ENCODE measurements at regions not wholly inside any gene's neighbourhood (a gene's known extent, or its start where the extent isn't known, plus 50 kb on each side); places are given as distances from the start of the nearest gene placed in this dataset.

DNA sequence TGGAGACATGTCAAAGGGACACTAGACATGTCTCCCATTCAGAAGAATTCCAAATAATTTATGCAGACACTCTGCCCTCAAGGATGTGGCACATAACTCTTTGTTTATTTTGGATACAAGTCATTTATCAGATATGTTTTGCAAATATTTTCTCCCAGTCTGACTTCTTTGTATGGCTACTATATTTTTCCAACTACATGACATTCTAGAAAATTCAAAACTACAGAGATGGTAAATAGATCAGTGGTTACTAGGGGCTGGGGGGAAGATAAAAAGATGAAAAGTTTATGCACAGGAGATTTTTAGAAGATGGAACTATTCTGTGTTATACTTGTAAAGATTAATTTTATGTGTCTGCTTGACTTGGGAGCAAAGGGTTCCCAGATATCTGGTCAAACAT is 347.3 kb upstream of the TRPC7 start:
- ChIA-PET CTCF (no interaction called here), POLR2A (no interaction called here)
- no peaks in the 10 kb centered on the region for H3K27me3 Mint-ChIP-seq
- no peaks in the 10 kb centered on the region for H3K4me1 Mint-ChIP-seq
- peaks cover 2% of the 10 kb centered on the region for H3K9me3 Mint-ChIP-seq (ENCODE audit: low read depth)
- H3K27ac Mint-ChIP-seq: no peak overlapping the region
- H3K36me3 Mint-ChIP-seq (ENCODE audit: low read depth): no peaks in the 10 kb centered on the region
- H3K4me3 Mint-ChIP-seq: no peak overlapping the region
- no peak for DNase-seq
- ATAC-seq: no peak
- intact Hi-C loops (cut with DNase I, micrococcal nuclease): no loop called here

DNA sequence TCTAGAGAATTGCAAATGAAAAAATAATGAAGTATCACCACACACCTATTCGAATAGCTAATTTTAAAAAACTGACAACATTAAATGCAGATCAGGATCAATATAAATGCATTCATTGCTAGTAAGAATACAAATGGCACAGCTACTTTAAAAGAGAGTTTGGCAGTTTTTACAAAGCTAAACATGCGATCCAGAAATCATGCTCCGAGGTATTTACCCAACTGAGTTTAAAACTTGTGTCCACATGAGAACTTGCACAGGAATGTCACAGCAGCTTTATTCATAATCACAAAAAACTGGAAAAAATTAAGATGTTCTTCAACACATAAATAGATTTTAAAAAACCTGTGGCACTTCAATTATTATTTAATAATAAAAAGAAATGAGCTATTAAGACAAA is 345.5 kb upstream of the TRPC7 start:
- Mint-ChIP-seq H3K9me3 (ENCODE audit: low read depth) (peaks cover 2% of the 10 kb centered on the region), H3K4me1 (no peaks in the 10 kb centered on the region), H3K27ac (no peak overlapping the region), H3K4me3 (no peak overlapping the region), H3K36me3 (ENCODE audit: low read depth) (no peaks in the 10 kb centered on the region), H3K27me3 (no peaks in the 10 kb centered on the region)
- CTCF ChIA-PET: no interaction called here
- no peak for ATAC-seq
- no peak for DNase-seq
- POLR2A ChIA-PET: no interaction called here
- intact Hi-C loops (cut with DNase I, micrococcal nuclease): no loop called here

DNA sequence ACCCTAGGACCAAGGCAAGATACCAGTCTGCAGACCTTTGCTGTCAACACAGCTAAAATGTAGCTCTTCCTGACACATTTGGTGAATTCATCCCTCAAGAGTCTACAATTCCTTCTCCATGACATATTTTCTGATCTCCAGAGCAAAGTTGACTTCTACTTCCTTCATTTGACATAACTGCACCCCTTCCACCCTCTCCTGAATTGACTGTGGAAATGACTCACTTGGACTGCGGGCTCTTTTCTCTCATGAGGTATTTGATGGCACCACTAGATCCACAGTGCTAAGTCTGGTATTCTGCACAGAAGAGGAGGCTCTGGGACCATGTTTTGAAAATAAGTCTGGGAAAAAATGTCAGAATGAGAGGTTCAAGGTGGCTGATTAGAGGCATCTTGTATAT is 338.4 kb upstream of the TRPC7 start:
- CTCF ChIA-PET: no interaction called here
- no peak for ATAC-seq
- intact Hi-C loops (cut with DNase I, micrococcal nuclease): no loop called here
- Mint-ChIP-seq H3K4me3 (no peak overlapping the region), H3K9me3 (ENCODE audit: low read depth) (peaks cover 2% of the 10 kb centered on the region), H3K36me3 (ENCODE audit: low read depth) (no peaks in the 10 kb centered on the region), H3K4me1 (no peaks in the 10 kb centered on the region), H3K27me3 (peaks cover 8% of the 10 kb centered on the region), H3K27ac (no peak overlapping the region)
- POLR2A ChIA-PET: no interaction called here
- no peak for DNase-seq

DNA sequence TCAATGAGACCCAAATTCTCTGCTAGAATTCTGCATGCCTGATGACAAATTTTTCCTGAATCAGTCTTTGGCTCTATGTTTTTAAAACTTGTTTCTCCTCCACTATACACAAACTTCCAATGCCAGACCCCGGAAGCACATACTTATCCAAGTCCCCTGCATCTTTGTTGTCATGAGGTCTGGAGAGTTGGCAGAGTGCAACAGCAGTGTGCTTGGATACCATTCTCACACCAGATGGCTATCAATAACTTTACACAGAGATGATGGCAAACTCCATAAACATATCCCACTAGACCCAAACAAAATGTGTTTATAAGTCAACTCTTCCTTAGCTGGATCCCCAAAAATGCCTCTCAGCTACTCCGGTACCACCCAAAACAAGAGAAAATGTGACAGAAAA is 337.7 kb upstream of the TRPC7 start:
- no peak overlapping the region for H3K4me3 Mint-ChIP-seq
- no peaks in the 10 kb centered on the region for H3K4me1 Mint-ChIP-seq
- H3K27me3 Mint-ChIP-seq: peaks cover 8% of the 10 kb centered on the region
- no peak for ATAC-seq
- CTCF ChIA-PET: no interaction called here
- DNase-seq: no peak
- H3K9me3 Mint-ChIP-seq (ENCODE audit: low read depth): peaks cover 2% of the 10 kb centered on the region
- no peaks in the 10 kb centered on the region for H3K36me3 Mint-ChIP-seq (ENCODE audit: low read depth)
- POLR2A ChIA-PET: no interaction called here
- intact Hi-C loops (cut with DNase I, micrococcal nuclease): no loop called here
- H3K27ac Mint-ChIP-seq: no peak overlapping the region

- Mint-ChIP-seq H3K4me3 (no peak overlapping the region), H3K4me1 (no peaks in the 10 kb centered on the region), H3K36me3 (ENCODE audit: low read depth) (no peaks in the 10 kb centered on the region), H3K9me3 (ENCODE audit: low read depth) (peaks cover 2% of the 10 kb centered on the region), H3K27ac (no peak overlapping the region), H3K27me3 (peaks cover 11% of the 10 kb centered on the region)
- CTCF ChIA-PET: no interaction called here
- DNase-seq: no peak
- no peak for ATAC-seq
- intact Hi-C loops (cut with DNase I, micrococcal nuclease): no loop called here
- POLR2A ChIA-PET: no interaction called here
Measured at GRCh38 chr5:136701191-136701590, 335.8 kb upstream of the TRPC7 start.

- ATAC-seq (no peak), DNase-seq (no peak)
- Mint-ChIP-seq H3K9me3 (ENCODE audit: low read depth) (peaks cover 2% of the 10 kb centered on the region), H3K27me3 (peaks cover 9% of the 10 kb centered on the region), H3K36me3 (ENCODE audit: low read depth) (no peaks in the 10 kb centered on the region), H3K4me1 (no peaks in the 10 kb centered on the region), H3K4me3 (no peak overlapping the region), H3K27ac (no peak overlapping the region)
- ChIA-PET CTCF (no interaction called here), POLR2A (no interaction called here)
- intact Hi-C loops (cut with DNase I, micrococcal nuclease): no loop called here
Measured at GRCh38 chr5:136699651-136700050, 334.3 kb upstream of the TRPC7 start.

DNA sequence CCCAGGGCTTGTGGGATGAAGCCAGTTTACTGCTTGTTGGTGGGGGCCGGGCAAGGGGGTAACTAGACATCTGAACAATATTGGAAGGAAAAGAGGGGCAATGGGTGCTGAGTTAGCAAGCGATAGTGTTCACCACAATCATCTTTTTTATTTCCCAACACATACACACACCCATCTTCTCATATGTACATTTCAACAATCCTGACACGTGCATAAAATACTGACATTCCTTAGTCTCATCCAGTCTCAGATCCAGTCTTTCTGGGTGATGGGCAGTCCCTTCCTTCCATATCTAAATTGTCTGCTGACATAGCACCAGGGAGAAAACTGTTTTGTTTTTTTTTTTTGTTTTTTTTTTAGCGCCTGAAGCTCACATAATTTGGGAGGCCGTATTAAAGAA is 333.6 kb upstream of the TRPC7 start:
- POLR2A ChIA-PET: no interaction called here

GRCh38 chr5:136694258-136694657 is 328.9 kb upstream of the TRPC7 start:
- no peak for DNase-seq
- H3K9me3 Mint-ChIP-seq (ENCODE audit: low read depth): peaks cover 5% of the 10 kb centered on the region
- ChIA-PET POLR2A (no interaction called here), CTCF (no interaction called here)
- ATAC-seq: no peak
- H3K36me3 Mint-ChIP-seq (ENCODE audit: low read depth): no peaks in the 10 kb centered on the region
- H3K4me3 Mint-ChIP-seq: no peak overlapping the region
- peaks cover 5% of the 10 kb centered on the region for H3K27me3 Mint-ChIP-seq
- H3K4me1 Mint-ChIP-seq: no peaks in the 10 kb centered on the region
- no peak overlapping the region for H3K27ac Mint-ChIP-seq
- intact Hi-C loops (cut with DNase I, micrococcal nuclease): no loop called here

More for the DNA sequence above, 333.6 kb upstream of the TRPC7 start:
- peaks cover 9% of the 10 kb centered on the region for H3K27me3 Mint-ChIP-seq
- H3K27ac Mint-ChIP-seq: no peak overlapping the region
- intact Hi-C loops (cut with DNase I, micrococcal nuclease): no loop called here
- no peaks in the 10 kb centered on the region for H3K4me1 Mint-ChIP-seq
- peaks cover 2% of the 10 kb centered on the region for H3K9me3 Mint-ChIP-seq (ENCODE audit: low read depth)
- H3K4me3 Mint-ChIP-seq: no peak overlapping the region
- CTCF ChIA-PET: no interaction called here
- no peaks in the 10 kb centered on the region for H3K36me3 Mint-ChIP-seq (ENCODE audit: low read depth)
- DNase-seq: no peak
- no peak for ATAC-seq

DNA sequence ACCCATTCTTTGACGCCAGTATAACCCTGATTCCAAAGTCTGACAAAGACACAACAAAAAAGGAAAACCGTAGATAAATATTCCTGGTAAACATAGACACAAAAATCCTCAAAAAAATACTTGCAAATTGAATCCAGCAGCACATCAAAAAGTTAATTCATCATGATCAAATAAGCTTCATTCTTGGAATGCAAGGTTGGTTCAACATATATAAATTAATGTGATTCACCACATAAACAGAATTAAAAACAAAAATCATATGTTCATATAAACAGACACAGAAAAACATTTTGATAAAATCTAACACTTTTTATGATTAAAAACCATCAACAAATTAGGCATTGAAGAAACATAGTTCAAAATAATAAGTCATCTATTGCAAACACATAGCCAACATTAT is 324.2 kb upstream of the TRPC7 start:
- CTCF ChIA-PET: no interaction called here
- DNase-seq (no peak), ATAC-seq (no peak)
- POLR2A ChIA-PET: no interaction called here
- no peaks in the 10 kb centered on the region for H3K4me1 Mint-ChIP-seq
- no peak overlapping the region for H3K27ac Mint-ChIP-seq
- no peak overlapping the region for H3K4me3 Mint-ChIP-seq
- H3K27me3 Mint-ChIP-seq: no peaks in the 10 kb centered on the region
- intact Hi-C loops (cut with DNase I, micrococcal nuclease): no loop called here
- H3K9me3 Mint-ChIP-seq (ENCODE audit: low read depth): peaks cover 27% of the 10 kb centered on the region
- H3K36me3 Mint-ChIP-seq (ENCODE audit: low read depth): no peaks in the 10 kb centered on the region

DNA sequence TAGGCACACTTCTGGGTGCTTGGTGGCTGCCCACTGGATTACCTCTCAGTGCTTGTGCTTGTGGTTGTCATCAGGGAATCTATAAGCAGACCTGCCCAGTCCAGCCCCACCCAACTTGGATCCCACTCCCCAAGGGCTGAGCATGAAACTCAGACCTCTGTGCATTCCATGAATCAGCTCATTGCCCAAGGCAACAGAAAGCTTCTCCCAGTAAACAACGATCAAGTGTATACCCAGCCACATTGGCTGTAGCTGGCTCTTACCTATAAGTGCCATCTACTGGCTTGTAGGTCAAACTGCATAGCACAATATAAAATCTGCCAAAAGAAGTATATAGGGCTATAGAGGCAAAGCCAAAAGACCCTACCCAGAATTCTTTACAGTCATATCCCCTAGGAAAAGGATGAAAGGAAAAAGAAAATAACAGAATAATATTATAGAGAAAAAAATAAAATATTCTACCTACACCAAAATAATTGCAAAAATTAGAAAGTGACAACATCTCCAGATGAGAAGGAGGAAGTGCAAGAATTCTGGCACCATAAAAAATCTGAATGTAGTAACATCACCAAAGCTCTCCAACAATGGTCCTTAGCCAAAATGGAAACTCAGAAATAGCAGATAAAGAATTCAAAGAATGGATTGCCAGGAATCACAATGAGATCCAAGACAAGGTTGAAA is 321.0 kb upstream of the TRPC7 start:
- no peak for DNase-seq
- Mint-ChIP-seq H3K27ac (no peak overlapping the region), H3K36me3 (ENCODE audit: low read depth) (no peaks in the 10 kb centered on the region), H3K4me1 (no peaks in the 10 kb centered on the region), H3K9me3 (ENCODE audit: low read depth) (peaks cover 27% of the 10 kb centered on the region), H3K27me3 (no peaks in the 10 kb centered on the region), H3K4me3 (no peak overlapping the region)
- intact Hi-C loops (cut with DNase I, micrococcal nuclease): no loop called here
- CTCF ChIA-PET: no interaction called here
- POLR2A ChIA-PET: no interaction called here
- no peak for ATAC-seq

DNA sequence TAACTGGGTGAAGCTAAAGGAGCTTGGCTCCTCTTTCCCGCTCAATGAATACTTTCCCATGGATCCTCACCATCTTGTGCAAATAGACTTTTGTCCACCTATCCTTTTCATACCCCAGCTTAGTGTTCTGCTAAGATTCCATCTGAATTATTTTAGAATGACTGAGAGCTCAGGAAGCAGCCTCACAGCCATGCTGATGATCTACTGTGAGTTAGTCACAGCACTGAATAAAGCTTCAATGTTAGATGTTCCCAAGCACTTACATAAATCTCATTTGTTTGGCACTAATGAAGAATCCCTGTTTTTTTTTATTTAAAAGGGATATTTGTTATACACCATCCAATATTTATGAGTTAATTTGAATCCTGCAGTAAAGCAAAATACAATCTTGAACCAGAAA is 317.6 kb upstream of the TRPC7 start:
- no peak overlapping the region for H3K4me3 Mint-ChIP-seq
- H3K4me1 Mint-ChIP-seq: no peaks in the 10 kb centered on the region
- ChIA-PET POLR2A (no interaction called here), CTCF (no interaction called here)
- intact Hi-C loops (cut with DNase I, micrococcal nuclease): no loop called here
- no peak overlapping the region for H3K27ac Mint-ChIP-seq
- H3K36me3 Mint-ChIP-seq (ENCODE audit: low read depth): no peaks in the 10 kb centered on the region
- H3K9me3 Mint-ChIP-seq (ENCODE audit: low read depth): peaks cover 18% of the 10 kb centered on the region
- no peaks in the 10 kb centered on the region for H3K27me3 Mint-ChIP-seq
- DNase-seq (no peak), ATAC-seq (no peak)

DNA sequence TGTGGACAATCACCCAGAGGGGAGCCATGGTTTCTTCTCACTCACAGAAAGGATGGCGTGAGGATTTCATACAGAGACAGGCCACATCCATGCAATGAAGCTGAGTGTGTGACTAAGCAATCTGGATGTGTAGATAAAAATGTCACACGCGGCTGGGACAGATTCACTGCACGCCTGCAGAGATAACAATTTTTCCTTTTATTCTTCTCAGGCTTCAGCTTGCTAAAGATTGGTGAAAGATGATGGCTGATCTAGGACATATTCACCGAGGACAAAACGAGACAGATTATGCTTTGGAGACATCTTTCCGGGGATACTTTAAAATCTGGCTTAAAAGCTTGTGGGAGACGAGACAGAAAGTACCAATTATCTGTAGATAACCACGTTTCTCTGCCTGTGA is 313.9 kb upstream of the TRPC7 start:
- no peak overlapping the region for H3K27ac Mint-ChIP-seq
- POLR2A ChIA-PET: no interaction called here
- peaks cover 6% of the 10 kb centered on the region for H3K9me3 Mint-ChIP-seq (ENCODE audit: low read depth)
- CTCF ChIA-PET: no interaction called here
- H3K36me3 Mint-ChIP-seq (ENCODE audit: low read depth): no peaks in the 10 kb centered on the region
- H3K4me1 Mint-ChIP-seq: no peaks in the 10 kb centered on the region
- DNase-seq (no peak), ATAC-seq (no peak)
- intact Hi-C loops (cut with DNase I, micrococcal nuclease): no loop called here
- no peaks in the 10 kb centered on the region for H3K27me3 Mint-ChIP-seq
- H3K4me3 Mint-ChIP-seq: no peak overlapping the region

DNA sequence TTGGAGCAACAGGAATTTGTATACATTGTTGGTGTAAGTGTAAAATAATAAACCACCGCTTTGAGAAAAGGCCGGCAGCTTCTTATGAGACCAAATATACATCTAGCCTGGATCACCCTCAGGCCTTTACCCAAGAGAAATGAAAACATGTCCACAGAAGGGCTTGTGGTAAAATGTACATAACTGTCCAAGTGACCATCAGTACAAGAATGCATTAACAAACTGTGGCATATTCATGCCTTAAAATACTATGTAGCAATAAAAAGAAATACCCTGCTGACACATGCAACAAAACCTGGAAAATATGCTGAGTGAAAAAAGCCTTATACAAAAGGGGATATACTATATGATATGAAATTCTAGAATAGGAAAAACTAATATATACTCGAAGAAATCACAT is 311.9 kb upstream of the TRPC7 start:
- CTCF ChIA-PET: no interaction called here
- H3K4me3 Mint-ChIP-seq: no peak overlapping the region
- no peaks in the 10 kb centered on the region for H3K4me1 Mint-ChIP-seq
- POLR2A ChIA-PET: no interaction called here
- peaks cover 6% of the 10 kb centered on the region for H3K9me3 Mint-ChIP-seq (ENCODE audit: low read depth)
- no peak for DNase-seq
- H3K36me3 Mint-ChIP-seq (ENCODE audit: low read depth): no peaks in the 10 kb centered on the region
- no peak for ATAC-seq
- H3K27me3 Mint-ChIP-seq: no peaks in the 10 kb centered on the region
- intact Hi-C loops (cut with DNase I, micrococcal nuclease): no loop called here
- H3K27ac Mint-ChIP-seq: no peak overlapping the region
